NOMO-1 treated with DMSO at 0.1 percent for 48 hours (cell line): ENCODE measurements at regions not wholly inside any gene's neighbourhood (a gene's known extent, or its start where the extent isn't known, plus 50 kb on each side); places are given as distances from the start of the nearest gene placed in this dataset.

ENCODE experiments used
- DNase-seq: peaks from one replicate; lab custom pipeline; 2025; ENCODE audit not compliant: unreplicated experiment; lab: John Stamatoyannopoulos, UW

DNA sequence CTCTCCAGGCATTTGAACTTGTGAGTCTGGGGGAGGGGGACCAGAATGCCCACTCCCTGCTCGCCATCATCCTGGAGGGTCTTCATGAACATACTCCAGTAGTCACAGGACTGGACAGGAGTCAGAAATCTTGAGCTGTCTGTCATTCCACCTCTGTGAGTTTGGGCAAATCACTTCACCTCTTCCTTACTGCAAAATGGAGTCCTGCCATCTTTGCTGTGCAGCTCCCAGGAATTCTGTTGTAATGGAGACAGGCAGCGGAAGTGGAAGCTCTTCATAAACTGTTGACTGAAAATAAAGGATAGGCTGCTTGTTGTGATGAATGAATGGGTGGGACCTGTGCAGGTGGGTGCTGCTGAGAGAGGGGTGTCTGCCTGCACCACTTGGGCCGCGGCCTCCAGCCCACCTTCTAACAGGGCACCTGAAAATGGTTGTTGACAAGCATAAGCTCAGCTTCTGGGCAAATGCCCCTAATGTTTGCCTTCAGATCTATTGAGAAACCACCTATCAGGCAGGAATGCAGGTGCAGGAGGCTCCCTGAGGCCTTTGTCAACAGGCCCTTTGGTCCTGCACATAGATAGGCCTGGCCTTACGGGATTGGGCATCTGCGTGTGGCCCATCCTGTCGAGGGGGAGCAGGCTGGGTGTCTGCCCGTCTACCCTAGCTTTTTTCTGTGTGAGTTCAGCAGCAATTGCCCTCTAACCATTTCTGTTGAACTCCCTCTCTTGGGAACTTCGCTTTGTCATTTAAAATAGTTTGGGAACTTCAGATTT lies 321.0 kb downstream of the RPS6KC1 start:
- no peak for DNase-seq

DNA sequence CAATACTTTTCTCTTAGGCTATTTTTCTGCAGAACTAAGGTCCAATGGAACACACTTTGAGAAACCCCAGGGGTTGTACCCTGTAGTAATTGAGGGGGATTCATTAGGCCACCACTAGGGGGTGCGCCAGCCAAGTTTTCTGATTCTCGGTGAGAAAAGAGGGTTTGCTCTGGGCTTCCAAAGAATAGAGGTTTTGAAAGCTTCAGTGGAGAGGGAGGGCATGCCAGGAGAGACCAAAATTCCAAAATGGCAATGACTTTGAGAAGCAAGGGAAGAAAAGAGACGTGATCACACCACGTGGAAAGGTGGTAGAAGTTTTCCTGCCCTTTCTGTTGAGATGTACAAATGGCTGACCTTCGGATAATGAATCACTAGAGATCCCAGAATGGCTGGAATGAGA lies 323.3 kb downstream of the RPS6KC1 start:
- DNase-seq, result peak; percentile 41

DNA sequence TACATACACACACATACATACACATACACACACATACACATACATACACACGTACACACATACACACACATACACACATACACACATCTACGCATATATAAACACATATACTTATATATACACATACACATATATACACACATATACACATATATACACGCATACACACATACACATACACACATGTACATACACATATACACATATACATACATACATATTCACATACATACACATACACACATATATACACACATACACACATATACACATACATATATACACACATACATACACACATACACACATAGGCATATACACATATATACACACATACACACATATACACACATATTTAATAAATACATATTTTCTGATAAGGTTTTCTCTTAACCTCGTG lies 324.0 kb downstream of the RPS6KC1 start:
- DNase-seq, result no peak

DNA sequence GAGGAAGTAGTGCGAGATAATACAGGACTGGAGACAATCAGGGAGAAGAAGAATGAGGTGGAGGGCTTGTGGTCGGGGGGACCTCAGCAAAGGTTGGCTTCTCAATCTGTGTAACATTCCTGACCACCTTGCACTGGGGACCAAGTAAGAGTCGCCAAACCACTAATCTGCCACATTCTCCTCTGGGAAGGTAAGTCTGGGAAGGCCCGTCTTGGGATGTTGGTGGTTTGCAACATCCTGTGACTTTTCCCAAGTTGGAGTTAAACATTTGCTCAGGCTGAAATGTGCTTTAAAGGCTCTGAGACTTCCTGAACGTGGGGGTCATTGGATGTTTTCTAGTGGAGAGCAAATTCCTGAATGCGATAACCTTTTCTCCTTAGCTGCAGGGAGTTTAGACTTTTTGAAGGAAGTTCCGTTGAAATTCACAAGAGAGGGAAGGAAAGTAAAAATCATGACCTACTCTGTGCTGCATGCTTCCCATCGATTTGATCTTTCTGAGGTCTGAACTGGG lies 325.9 kb downstream of the RPS6KC1 start:
- DNase-seq, result no peak

DNA sequence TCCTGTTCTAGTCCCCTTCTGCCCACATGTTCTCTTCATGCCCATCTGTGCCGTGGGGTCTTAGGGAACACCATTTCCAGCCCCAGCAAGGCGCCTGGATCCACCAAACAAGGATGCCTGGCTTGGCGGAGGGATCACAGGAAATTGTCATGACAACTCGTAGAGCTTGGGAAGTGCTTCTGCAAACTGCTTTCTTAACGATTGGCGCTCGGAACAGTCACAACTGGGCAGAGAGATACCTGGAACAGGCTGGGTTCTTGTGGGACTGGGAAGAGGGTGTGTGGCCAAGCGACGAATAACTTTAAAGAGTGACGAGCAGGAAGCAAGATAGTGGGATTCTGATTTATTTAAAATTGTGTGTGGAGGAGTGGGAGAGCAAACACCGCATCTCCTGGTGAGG lies 329.8 kb downstream of the RPS6KC1 start:
- DNase-seq, result no peak

DNA sequence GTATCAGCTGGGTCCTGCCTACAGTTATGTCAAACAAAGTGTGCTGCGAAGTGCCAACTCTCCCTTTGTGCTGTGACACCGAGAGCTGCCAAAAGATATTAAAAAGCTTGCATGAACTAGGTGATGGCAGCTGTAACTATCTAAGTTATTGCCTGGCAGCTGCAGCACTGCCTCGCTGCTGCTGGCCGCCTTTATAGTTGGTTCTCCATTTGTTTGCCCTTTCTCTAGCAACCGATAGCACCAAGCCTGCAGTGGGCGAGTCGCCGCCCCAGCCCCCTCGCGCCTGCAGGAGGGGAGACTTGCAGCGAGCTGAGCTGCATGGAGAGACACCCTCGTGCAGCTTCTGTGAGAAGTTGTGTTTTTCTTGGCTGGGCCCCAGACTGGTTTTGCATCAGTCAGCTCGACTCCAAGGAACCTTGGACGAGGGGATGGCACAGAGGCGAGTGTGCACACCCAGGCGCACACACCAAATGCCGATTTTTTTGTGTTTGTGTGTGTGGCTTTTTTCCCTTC lies 330.6 kb downstream of the RPS6KC1 start:
- DNase-seq, result no peak

DNA sequence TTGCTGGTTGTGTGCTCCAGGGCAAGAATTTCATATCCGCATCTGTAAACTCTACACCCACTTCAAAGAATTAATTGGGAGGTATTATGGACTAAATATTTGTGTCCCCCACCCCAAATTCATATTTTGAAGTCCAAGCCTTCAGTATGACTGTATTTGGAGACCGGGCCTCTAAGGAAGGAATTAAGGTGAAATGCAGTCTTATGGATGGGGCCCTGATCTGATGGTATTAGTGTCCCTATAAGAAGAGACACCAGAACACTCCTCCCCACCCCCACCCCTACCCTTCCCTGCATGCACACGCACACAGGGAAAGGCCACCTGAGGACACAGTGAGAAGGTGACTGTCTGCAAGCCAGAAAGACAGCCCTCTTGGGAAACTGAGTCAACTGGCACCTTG lies 332.4 kb downstream of the RPS6KC1 start:
- DNase-seq, result no peak

DNA sequence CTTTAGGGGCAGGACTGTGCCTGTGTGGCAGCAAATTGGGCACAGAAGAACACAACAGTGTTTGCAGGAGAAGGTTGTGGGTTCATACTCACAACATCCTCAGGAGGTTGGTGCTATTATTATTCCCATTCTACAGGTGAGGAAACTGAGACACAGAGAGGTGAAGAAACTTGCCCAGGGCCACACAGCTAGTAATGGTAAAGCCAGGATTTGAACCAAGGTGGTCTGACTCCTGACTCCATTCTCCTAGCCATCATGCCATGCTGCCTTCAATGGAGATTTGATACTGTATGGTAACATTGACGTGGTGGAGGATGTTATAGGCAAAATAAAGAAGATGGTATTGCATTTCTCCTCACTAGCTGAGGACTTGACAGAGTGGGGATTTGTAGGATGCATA lies 334.2 kb downstream of the RPS6KC1 start:
- no peak for DNase-seq

DNA sequence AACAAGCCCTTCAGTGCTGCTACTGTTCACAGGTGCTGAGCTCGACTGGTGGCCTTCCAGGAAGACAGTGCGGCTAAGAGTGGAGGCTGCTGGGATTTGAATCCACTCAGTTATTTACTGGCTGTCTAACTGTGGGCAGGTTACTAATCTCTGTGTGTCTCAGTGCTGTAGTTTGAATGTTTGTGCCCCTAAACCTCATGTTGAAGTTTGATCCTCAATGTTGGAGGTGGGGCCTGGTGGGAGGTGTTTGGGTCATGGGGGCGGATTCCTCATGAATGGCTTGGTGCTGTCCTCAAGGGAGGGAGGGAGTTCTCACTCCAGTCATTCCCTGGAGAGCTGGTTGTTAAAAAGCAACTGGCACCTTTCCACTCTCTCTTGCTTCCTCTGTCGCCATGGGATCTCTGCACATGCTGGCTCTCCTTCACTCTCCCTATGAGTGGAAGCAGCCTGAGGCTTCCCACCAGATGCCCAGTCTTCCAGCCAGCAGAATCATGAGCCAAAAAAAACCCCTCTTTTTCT lies 334.8 kb downstream of the RPS6KC1 start:
- DNase-seq, result no peak

DNA sequence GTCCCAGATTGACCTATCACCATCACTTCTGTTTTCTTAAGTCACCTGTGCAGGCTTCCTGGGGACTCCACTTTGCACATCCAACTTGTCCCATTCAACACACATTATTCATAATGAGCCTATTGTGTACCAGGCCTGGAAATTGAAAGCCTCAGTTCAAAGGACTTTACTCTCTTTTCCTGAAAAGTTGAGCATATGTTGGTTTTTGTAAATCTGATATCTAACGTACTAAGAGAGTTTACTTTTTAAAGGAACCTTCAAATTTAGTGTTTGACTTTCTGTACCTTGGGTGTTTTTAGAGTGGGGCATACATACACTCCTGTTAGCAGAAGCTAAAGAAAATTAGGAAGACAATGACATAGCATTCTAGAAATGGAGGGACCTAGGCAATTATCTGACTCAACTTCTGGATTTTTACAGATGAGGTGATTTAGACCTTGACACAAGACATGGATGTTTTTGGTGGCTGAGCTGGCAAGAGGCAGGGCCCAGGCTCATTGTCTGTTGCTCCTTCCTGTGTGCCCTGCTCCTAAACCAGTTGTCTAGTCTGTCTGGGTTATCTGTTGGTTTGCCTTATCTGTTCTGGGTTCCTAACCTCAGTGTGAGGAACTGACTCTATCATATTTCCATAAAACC lies 336.5 kb downstream of the RPS6KC1 start:
- DNase-seq, result no peak

DNA sequence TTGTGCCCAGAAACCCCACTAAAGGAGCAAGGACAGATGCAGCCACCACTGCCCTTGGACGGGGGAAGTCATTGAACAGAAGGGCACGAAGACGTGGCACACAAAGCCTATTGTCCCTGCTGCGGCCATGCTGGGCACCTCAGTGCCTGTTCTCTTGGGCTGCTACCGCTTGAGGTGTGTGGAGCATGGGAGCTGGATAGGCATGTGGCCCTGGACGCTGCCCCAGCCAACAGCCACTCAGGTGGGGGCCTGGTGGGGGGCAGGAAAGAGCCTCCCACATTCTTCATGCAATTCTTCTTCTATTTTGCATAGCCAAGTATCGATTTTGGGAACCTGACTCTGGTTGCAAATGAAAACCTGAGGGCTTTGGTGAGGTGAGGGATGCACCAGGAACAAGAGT lies 337.2 kb downstream of the RPS6KC1 start:
- DNase-seq, result no peak

DNA sequence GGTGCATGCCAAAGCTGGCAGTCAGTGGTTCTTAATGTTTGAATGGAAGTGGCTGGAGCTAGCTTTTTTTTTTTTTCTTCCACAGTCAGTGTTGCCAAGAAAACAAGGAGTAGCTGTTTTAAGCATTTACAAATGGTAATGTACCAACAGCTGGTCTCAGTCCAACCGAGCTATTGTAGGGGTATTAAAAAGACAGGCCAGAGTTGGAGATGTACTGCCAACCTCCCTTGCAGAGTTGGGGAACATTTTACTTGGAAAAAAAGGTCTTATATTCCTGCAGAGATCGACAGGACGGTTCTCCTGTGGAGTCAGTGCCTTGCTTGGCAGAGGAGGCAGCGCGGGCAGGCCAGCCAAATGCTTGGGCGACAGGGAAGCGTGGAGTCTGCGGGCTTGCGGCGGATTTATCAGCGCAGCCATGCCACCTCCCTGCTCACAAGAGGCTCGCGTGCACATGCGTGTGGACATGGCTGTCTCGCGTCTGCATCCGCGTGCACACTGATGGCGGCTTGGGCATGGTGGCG lies 338.1 kb downstream of the RPS6KC1 start:
- no peak for DNase-seq

DNA sequence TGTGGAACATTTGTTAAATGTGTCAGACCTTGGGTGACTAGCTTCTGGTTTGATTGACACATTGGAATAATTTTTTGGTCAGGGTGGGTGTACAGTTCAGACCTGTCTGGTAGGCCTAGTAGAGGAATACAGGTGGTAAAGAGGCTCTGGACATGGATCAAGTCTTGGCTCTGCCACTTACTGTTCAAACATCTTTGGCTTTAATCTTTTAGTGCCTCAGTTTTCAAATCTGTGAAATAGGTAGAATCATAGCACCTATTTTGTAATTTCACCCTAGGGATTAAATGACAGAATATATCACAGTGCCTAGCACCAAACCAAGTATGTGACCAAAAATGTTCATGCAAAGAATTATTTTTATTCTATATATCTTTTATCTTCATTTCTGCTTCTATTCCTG lies 340.4 kb downstream of the RPS6KC1 start:
- DNase-seq, result no peak

DNA sequence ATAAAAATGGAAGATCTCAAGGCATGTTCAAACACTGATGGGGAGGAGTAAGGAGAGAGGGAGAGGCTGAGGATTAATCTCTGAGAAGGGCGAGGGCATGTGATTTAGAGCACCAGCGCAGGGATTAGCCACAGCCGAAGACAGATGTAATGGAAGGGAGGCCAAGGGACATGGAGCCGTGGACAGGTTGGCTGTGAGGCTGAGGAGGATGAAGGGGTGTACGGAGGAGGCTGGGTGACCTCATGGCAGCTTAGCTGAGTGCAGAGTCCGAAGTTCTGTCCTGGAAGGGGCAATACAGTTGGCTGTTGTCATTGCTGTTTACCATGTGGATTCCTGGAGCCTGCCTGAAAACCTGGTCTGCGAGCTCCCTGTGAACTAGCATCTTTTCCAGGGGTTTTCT lies 342.8 kb downstream of the RPS6KC1 start:
- no peak for DNase-seq

DNA sequence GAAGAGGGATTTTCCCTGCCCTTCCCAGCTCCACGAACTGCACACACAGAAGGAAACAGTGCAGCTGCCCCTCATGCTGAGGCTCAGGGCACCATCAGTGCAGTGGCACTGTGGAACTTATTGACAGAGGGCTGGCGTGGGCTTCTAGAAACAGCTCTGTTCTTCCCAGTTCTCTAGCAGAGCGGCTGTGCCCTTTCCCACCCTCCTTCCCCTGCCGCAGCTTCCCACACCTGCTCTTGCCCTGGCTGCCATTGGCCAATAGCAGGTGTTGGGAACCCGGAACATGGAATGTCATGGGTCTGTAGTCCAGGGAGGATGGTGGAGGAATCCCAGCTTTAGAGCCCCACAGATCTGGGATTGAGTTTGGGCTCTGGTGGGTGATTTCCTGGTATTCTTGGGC lies 343.8 kb downstream of the RPS6KC1 start:
- no peak for DNase-seq

DNA sequence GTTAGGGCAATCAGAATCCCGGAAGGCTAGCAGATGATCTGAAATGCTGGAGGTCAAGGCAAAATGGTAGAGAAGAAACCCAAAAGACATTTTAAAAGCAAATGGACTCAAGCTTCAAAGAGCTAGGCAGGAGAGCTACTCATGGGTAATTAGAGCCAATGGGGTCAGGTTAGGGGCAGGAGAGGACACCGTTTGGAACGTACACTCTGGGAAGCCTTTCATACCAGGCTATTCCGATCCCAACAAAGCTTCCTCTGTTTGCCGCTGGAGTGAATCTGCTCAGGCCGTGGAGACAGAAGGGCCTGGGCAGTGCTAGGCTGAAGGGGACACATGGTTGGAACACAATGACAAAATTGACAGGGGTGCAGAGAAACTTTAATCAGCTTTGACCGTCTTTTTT lies 346.6 kb downstream of the RPS6KC1 start:
- DNase-seq, result no peak

DNA sequence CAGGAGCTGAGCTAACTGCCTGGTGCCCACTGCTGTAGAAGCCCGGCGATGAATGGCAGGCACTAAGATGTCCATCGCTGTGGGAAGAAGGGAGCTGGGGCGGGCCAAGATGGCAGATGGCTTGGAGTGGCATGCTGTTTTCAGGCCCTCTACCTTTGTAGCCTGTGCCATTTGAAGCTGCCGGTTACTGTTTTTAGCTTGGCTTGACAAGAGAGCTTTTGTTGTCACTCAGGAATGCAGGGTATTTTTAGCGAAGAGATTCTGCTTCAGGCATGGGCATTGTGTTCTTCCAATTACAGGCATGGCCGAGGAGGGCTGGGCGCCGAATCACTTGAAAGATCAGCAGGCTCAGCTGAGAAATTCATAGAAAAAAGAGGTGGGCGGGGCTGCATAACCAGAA lies 348.7 kb downstream of the RPS6KC1 start:
- no peak for DNase-seq

DNA sequence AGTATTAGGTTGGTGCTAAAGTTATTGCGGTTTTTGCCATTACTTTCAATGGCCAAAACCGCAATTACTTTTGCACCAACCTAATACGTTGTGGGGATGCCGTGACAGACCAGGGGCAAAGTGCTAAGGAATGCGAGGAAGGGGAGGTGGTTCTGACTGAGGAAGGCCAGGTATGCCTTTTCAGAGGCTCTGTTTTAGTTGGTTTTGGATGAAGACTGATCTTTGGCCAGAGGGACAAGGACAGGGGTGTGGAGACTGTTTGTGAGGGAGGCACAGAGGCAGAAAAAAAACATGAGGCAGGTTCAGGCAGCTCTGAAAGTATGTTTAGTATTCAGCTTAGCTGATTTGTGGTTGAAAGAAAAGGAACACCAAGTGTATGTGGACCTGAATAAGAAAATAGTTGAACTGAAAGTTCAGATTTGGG lies 358.2 kb downstream of the RPS6KC1 start:
- no peak for DNase-seq

DNA sequence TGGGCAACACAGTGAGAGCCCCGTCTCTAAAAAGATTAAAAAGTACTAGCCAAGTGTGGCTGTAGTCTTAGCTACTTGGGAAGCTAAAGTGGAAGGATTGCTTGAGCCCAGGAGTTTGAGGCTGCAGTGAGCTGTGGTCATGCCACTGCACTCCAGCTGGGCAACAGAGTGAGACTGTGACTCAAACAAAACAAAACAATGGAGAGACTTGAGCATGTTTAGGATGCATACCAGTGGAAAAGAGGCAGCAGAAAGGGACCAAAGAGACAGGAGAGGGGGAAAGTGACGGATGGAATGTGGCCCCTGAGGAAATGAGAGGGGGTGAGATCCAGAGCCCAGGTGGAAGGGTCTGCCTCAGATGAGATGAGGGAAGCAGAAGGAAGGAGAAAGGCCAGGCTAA lies 358.9 kb downstream of the RPS6KC1 start:
- no peak for DNase-seq

DNA sequence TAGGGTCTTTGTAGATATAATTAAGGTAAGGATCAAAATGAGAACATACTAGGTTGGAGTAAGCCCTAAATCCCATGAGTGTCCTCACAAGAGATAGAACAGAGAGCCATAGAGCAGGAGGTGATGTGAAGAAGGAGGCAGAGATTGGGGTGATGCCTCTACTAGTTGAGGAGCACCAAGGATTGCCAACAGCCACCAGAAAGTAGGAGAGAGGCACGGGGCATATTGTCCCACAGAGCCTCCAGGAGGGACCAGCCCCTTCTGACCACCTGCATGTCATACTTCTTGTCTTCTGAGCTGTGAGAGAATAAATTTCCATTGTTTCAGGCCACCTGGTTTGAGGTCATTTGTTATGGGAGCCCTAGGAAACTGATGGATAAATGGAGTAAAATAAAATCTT lies 363.3 kb downstream of the RPS6KC1 start:
- no peak for DNase-seq

DNA sequence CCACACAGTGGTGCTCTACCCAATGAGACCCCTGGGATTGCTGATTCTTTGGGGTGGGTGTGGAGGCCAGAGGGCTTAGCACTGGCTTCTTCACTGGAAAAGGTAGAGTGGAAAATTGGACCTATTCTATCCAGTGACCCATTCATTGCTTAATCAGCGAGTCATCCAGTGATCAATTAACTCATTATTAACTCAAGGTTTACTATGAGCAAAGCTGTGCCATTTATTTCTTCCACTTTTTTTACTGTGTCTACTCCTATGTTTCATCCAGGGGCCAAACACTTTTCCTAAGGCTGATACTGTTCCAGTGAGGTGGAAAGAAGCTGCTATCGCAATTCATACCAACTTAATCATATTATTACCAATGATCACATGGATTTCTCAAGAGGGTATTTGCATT lies 363.9 kb downstream of the RPS6KC1 start:
- no peak for DNase-seq
